ENCODE measurements at regions not wholly inside any gene's neighbourhood (a gene's known extent, or its start where the extent isn't known, plus 50 kb on each side); places are given as distances from the start of the nearest gene placed in this dataset.
A peak's percentile ranks its signal among the peaks of the same experiment; 100 is the strongest.

- H4K20me1 ChIP-seq (ENCODE audit: low read length) = no peaks in the 10 kb centered on the region
- H3K79me2 ChIP-seq (ENCODE audit: low read length) = no peaks in the 10 kb centered on the region
- no peak overlapping the region for H2AFZ ChIP-seq (ENCODE audit: low read length)
- BruUV-seq (replicated peaks) = no TSS peak
- no peak overlapping the region for H3K4me2 ChIP-seq (ENCODE audit: low read length)
- intact Hi-C loops (cut with micrococcal nuclease) = no loop called here
- TF ChIP-seq CTCF (conservative IDR thresholded peaks at IDR 0.05; ENCODE audit: low read depth, low read length) (no peak), EZH2phosphoT487 (IDR thresholded peaks at IDR 0.05; ENCODE audit: borderline replicate concordance, low read length) (no peak), EZH2 (IDR thresholded peaks at IDR 0.05; ENCODE audit: low read length, unreplicated experiment) (no peak)
- H3K27me3 ChIP-seq (ENCODE audit: low read length) = no peaks in the 10 kb centered on the region
- ChIA-PET POLR2A (ENCODE audit: unreplicated experiment) (no interaction called here), CTCF (no interaction called here)
- no peaks in the 10 kb centered on the region for H3K9me2 ChIP-seq (replicated peaks; ENCODE audit: low read length)
- H3K4me1 ChIP-seq (ENCODE audit: insufficient read depth, low read length) = no peaks in the 10 kb centered on the region
- DNase-seq (peak; percentile 11), ATAC-seq (no peak)
- no peaks in the 10 kb centered on the region for H3F3A ChIP-seq (ENCODE audit: low read length, unreplicated experiment)
- no peak overlapping the region for H3K4me3 ChIP-seq (ENCODE audit: low read length)
- no peak overlapping the region for H3K27ac ChIP-seq (ENCODE audit: low read length)
- H3K9me3 ChIP-seq (ENCODE audit: low read length) = no peaks in the 10 kb centered on the region
- no peak overlapping the region for H3K9ac ChIP-seq (ENCODE audit: low read length)
- no peaks in the 10 kb centered on the region for H3K36me3 ChIP-seq (ENCODE audit: low read depth, low read length)
These were observed 291.3 kb downstream of the KCNC2 start for GRCh38 chr12:74918291-74918690.

- no peak for ATAC-seq
- Histone ChIP-seq H3F3A (ENCODE audit: low read length, unreplicated experiment) (no peaks in the 10 kb centered on the region), H3K4me2 (ENCODE audit: low read length) (no peak overlapping the region), H3K4me3 (ENCODE audit: low read length) (no peak overlapping the region), H3K79me2 (ENCODE audit: low read length) (no peaks in the 10 kb centered on the region), H3K9ac (ENCODE audit: low read length) (no peak overlapping the region), H3K36me3 (ENCODE audit: low read depth, low read length) (no peaks in the 10 kb centered on the region), H2AFZ (ENCODE audit: low read length) (no peak overlapping the region), H3K9me2 (replicated peaks; ENCODE audit: low read length) (no peaks in the 10 kb centered on the region), H3K27ac (ENCODE audit: low read length) (no peak overlapping the region), H4K20me1 (ENCODE audit: low read length) (no peaks in the 10 kb centered on the region), H3K9me3 (ENCODE audit: low read length) (no peaks in the 10 kb centered on the region), H3K27me3 (ENCODE audit: low read length) (no peaks in the 10 kb centered on the region), H3K4me1 (ENCODE audit: insufficient read depth, low read length) (no peaks in the 10 kb centered on the region)
- intact Hi-C loops (cut with micrococcal nuclease) = no loop called here
- TF ChIP-seq CTCF (conservative IDR thresholded peaks at IDR 0.05; ENCODE audit: low read depth, low read length) (no peak), EZH2phosphoT487 (IDR thresholded peaks at IDR 0.05; ENCODE audit: borderline replicate concordance, low read length) (no peak)
- no peak for DNase-seq
- ChIA-PET POLR2A (ENCODE audit: unreplicated experiment) (no interaction called here), CTCF (no interaction called here)
- BruUV-seq (replicated peaks) = no TSS peak
These were observed 287.5 kb downstream of the KCNC2 start for GRCh38 chr12:74922117-74922516.

- Histone ChIP-seq H3K9ac (ENCODE audit: low read length) (no peak overlapping the region), H2AFZ (ENCODE audit: low read length) (no peak overlapping the region), H3K27ac (ENCODE audit: low read length) (no peak overlapping the region), H3K9me3 (ENCODE audit: low read length) (no peaks in the 10 kb centered on the region), H4K20me1 (ENCODE audit: low read length) (no peaks in the 10 kb centered on the region), H3K36me3 (ENCODE audit: low read depth, low read length) (no peaks in the 10 kb centered on the region), H3K4me1 (ENCODE audit: insufficient read depth, low read length) (no peaks in the 10 kb centered on the region), H3K27me3 (ENCODE audit: low read length) (no peaks in the 10 kb centered on the region), H3K4me2 (ENCODE audit: low read length) (no peak overlapping the region), H3K9me2 (replicated peaks; ENCODE audit: low read length) (no peaks in the 10 kb centered on the region), H3K79me2 (ENCODE audit: low read length) (no peaks in the 10 kb centered on the region), H3K4me3 (ENCODE audit: low read length) (no peak overlapping the region), H3F3A (ENCODE audit: low read length, unreplicated experiment) (no peaks in the 10 kb centered on the region)
- TF ChIP-seq EZH2 (IDR thresholded peaks at IDR 0.05; ENCODE audit: low read length, unreplicated experiment) (no peak), EZH2phosphoT487 (IDR thresholded peaks at IDR 0.05; ENCODE audit: borderline replicate concordance, low read length) (no peak), CTCF (conservative IDR thresholded peaks at IDR 0.05; ENCODE audit: low read depth, low read length) (no peak)
- no TSS peak for BruUV-seq (replicated peaks)
- POLR2A ChIA-PET (ENCODE audit: unreplicated experiment) = no interaction called here
- DNase-seq (no peak), ATAC-seq (no peak)
- intact Hi-C loops (cut with micrococcal nuclease) = no loop called here
- CTCF ChIA-PET = no interaction called here
These were observed 287.0 kb downstream of the KCNC2 start for GRCh38 chr12:74922642-74923041.

Data from PC-3 (cell line).